Heart right ventricle (tissue), 16 donors: ENCODE measurements at regions not wholly inside any gene's neighbourhood (a gene's known extent, or its start where the extent isn't known, plus 50 kb on each side); places are given as distances from the start of the nearest gene placed in this dataset.
"Not testable (repeated sequence)": the region's sequence is repeated elsewhere in the genome, so short reads cannot be mapped to it uniquely, and the experiment has no call there.

Experiments
- ATAC-seq, 8 donors: fragments of 200-7000 bp; cut with Tn5 transposase; one replicate each; pipeline ENCODE4 v1.9.1; 2020; ENCODE audit warnings: mild to moderate bottlenecking in 8 of 8, moderate library complexity in 8 of 8, moderate number of reproducible peaks in 1 of 8
- DNase-seq, 2 donors: peaks; one replicate each; pipeline ENCODE4 v3.0.0-alpha.2; 2020
- H3K27ac ChIP-seq, 10 donors: fragments of 200-600 bp; sonication (generic) in 2 of 10; one replicate each; pipeline versions ENCODE4 v1.5.0 to v1.8.0; 2020 to 2022; ENCODE audit warnings: mild to moderate bottlenecking in 3 of 10
- H3K27me3 ChIP-seq, 7 donors: fragments of 200-600 bp; one replicate each; pipeline ENCODE4 v1.8.0; 2021 to 2022; ENCODE audit warnings: mild to moderate bottlenecking in 2 of 7
- H3K36me3 ChIP-seq, 9 donors: fragments of 200-600 bp; sonication (generic) in 1 of 9; one replicate each; pipeline versions ENCODE4 v1.5.0 to v1.8.0; 2020 to 2022; ENCODE audit warnings: mild to moderate bottlenecking in 2 of 9
- H3K4me1 ChIP-seq, 9 donors: fragments of 200-600 bp; sonication (generic) in 1 of 9; one replicate each; pipeline versions ENCODE4 v1.5.0 to v1.8.0; 2020 to 2022; ENCODE audit warnings: mild to moderate bottlenecking in 4 of 9
- H3K4me3 ChIP-seq, 10 donors: fragments of 200-600 bp; sonication (generic) in 2 of 10; one replicate each; pipeline versions ENCODE4 v1.5.0 to v1.8.0; 2020 to 2022; ENCODE audit warnings: mild to moderate bottlenecking in 7 of 10, moderate library complexity in 2 of 10
- H3K9me3 ChIP-seq, 11 donors: fragments of 200-600 bp in 10 of 11; sonication (generic) in 2 of 11; one replicate each; pipeline versions ENCODE4 v1.5.0 to v1.8.0; 2013 to 2022; ENCODE audit warnings: mild to moderate bottlenecking in 2 of 11, control low read depth in 1 of 11, moderate library complexity in 1 of 11
- CTCF ChIP-seq, 9 donors: fragments of 200-600 bp; sonication (generic) in 2 of 9; IDR thresholded peaks; one replicate each; pipeline versions ENCODE4 v1.5.0 to v1.8.0; 2021 to 2022; ENCODE audit warnings: antibody characterized with exemption in 9 of 9, mild to moderate bottlenecking in 5 of 9, moderate library complexity in 1 of 9
- WGBS, 2 donors: extraction: QIAGEN DNeasy Blood & Tissue Kit; methylation state at CpG; one replicate each; pipeline ENCODE4 v1.1.7; 2013; ENCODE audit warnings: inconsistent platforms in 1 of 2; 5-methylcytosine and 5-hydroxymethylcytosine counted together
- intact Hi-C, 10 donors: fragments of 100-400 bp; cut with DNase I; formaldehyde crosslinking; loops; one replicate each; pipeline versions ENCODE4 v1.11.1 to v1.14.2; 2022
- donor health status: Arrhythmogenic right ventricular cardiomyopathy.
- donor health status: ischemic (EF 13 %, LVEDD 7.1; RV severe dilation, severe dysfunction).
- donor health status: healthy with polysubstance abuse.
- donor health status: DM: no; HTN: yes; CAD: no.
- donor health status: DM: no; HTN: no; CAD: no.
- donor health status: ischemic (EF 25% LVEDD 6.9; RV normal size, moderate dysfunction).
- donor health status: ischemic (EF 25% LVEDD 5.7; RV mildly dilated, moderate dysfunction).
- donor health status: healthy.
- donor health status: DM: yes; HTN: yes; CAD: no.
- donor health status: Ischemic cardiomyopathy.
- donor health status: ischemic (EF 35%, LVEDD 5.7; RV mildly dilated, moderate dysfunction).
- donor health status: nonischemic (EF 11% LVEDD 7.7; RV severe dilation, severe dysfunction).
- donor health status: DM: yes; HTN: yes; CAD: no.
- donor health status: PGD.
- donor health status: ischemic (EF 29% LVEDD 5.4; RV normal size, mild dysfunction).
- donor health status: nonischemic (EF 23%, LVEDD 6.1; RV moderate dilation, normal function).

DNA sequence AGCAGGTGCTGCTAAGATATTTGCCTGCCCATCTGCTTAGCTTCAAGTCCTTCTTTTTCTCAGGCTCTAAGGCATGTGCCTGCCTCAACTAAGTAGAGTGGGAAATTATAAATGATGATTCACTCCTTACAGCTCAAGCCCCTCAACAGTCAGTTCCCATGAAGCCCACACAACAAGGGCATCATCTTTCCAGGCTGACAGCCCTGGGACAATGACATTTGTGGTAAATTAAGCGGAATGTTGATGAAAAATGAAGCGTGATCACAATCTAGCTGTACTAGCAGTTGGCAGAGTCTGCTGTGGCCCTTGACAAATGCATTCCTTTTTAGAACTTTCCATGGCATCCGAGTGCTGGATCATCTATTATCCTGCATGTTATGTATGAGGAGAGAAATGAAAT lies 548.6 kb downstream of the KIF4B start:
- Histone ChIP-seq H3K36me3 (no peaks in the 10 kb centered on the region), H3K4me1 (no peaks in the 10 kb centered on the region), H3K4me3 (no peak overlapping the region), H3K9me3 (peaks cover 0 to 7% (median 0%) of the 10 kb centered on the region in 11 donors), H3K27me3 (no peaks in the 10 kb centered on the region), H3K27ac (no peak overlapping the region)
- intact Hi-C loops: no loop called here
- no peak for TF ChIP-seq CTCF (IDR thresholded peaks at IDR 0.05)
- ATAC-seq (no peak), DNase-seq (no peak)
- 76 to 85% methylated on average over 3 of the region's 3 CpGs for WGBS, 2 donors

- 81 to 83% methylated on average over 12 of the region's 12 CpGs for WGBS, 2 donors
- intact Hi-C loops: no loop called here
- Histone ChIP-seq H3K4me3 (no peak overlapping the region), H3K9me3 (peaks cover 0 to 14% (median 0%) of the 10 kb centered on the region in 11 donors), H3K4me1 (no peaks in the 10 kb centered on the region), H3K27ac (no peak overlapping the region), H3K36me3 (no peaks in the 10 kb centered on the region), H3K27me3 (no peaks in the 10 kb centered on the region)
- no peak for TF ChIP-seq CTCF (IDR thresholded peaks at IDR 0.05)
- ATAC-seq: no peak
- no peak for DNase-seq
Measured at GRCh38 chr5:155564541-155564940, 551.0 kb downstream of the KIF4B start.

DNA sequence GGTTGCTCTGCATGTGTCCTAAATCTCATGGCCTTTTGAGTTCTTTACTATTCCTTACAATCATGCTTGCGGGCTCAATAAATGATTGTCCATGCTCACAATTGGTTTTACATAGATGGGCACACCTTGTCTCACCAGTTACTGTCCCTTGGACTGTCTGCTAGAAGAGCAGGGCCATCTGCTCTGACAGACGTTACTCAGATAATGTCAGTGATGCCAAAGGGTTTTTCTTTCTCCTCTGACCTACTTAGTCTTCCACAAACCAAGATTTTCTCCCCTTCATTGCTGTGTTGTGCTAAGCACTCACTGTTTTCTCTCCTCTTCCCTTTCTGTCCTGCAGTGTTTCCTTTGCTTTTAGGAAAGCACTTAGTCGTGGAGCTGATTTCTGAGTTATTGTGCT lies 562.3 kb downstream of the KIF4B start:
- Histone ChIP-seq H3K27ac (no peak overlapping the region), H3K27me3 (no peaks in the 10 kb centered on the region), H3K9me3 (no peaks in the 10 kb centered on the region), H3K36me3 (no peaks in the 10 kb centered on the region), H3K4me1 (no peaks in the 10 kb centered on the region), H3K4me3 (no peak overlapping the region)
- intact Hi-C loops: no loop called here
- ATAC-seq: no peak
- no peak for TF ChIP-seq CTCF (IDR thresholded peaks at IDR 0.05)
- WGBS, 2 donors: 51% methylated on average over 3 of the region's 3 CpGs
- DNase-seq: no peak

- not testable (repeated sequence) for H3K27me3 ChIP-seq, H3K9me3 ChIP-seq
Measured at GRCh38 chr5:155586808-155587207, 573.3 kb downstream of the KIF4B start.

GRCh38 chr5:155587458-155587857 lies 573.9 kb downstream of the KIF4B start:
- DNase-seq: no peak

More at GRCh38 chr5:155586808-155587207, 573.3 kb downstream of the KIF4B start:
- H3K27ac ChIP-seq, H3K4me1 ChIP-seq, H3K4me3 ChIP-seq, DNase-seq, ATAC-seq, intact Hi-C loops, H3K36me3 ChIP-seq: not testable (repeated sequence)
- 94 to 99% methylated on average over 16 to 21 of the region's 21 CpGs for WGBS, 2 donors

More at GRCh38 chr5:155587458-155587857, 573.9 kb downstream of the KIF4B start:
- peaks cover 0 to 8% (median 0%) of the 10 kb centered on the region in 9 donors for H3K4me1 ChIP-seq
- TF ChIP-seq CTCF (IDR thresholded peaks at IDR 0.05): no peak
- no peaks in the 10 kb centered on the region for H3K36me3 ChIP-seq
- 62 to 65% methylated on average over 1 of the region's 1 CpG for WGBS, 2 donors
- ATAC-seq: no peak
- no peak overlapping the region for H3K27ac ChIP-seq
- no peaks in the 10 kb centered on the region for H3K9me3 ChIP-seq
- no peak overlapping the region for H3K4me3 ChIP-seq
- no peaks in the 10 kb centered on the region for H3K27me3 ChIP-seq
- intact Hi-C loops: no loop called here
